Mesenchymal stem cell (in vitro differentiated cells and primary cell): ENCODE measurements at regions not wholly inside any gene's neighbourhood (a gene's known extent, or its start where the extent isn't known, plus 50 kb on each side); places are given as distances from the start of the nearest gene placed in this dataset.

Experiments
- DNase-seq: peaks from one replicate; pipeline ENCODE4 v3.0.0-alpha.2; 2013
- H2AFZ ChIP-seq: one replicate; pipeline ENCODE4 v1.6.1; 2013; ENCODE audit warnings: low read depth, mild to moderate bottlenecking, control low read depth, inconsistent platforms, low read length, moderate library complexity
- H2AK5ac ChIP-seq: 2 replicates; pipeline ENCODE4 v1.6.1; 2013; ENCODE audit warnings: low read length, moderate library complexity, mild to moderate bottlenecking, inconsistent platforms; ENCODE audit not compliant: severe bottlenecking
- H2BK120ac ChIP-seq: one replicate; pipeline ENCODE4 v1.6.1; 2013; ENCODE audit warnings: low read depth, mild to moderate bottlenecking, inconsistent platforms, low read length, moderate library complexity
- H2BK12ac ChIP-seq, 2 experiments: one replicate each; pipeline ENCODE4 v1.6.1; 2013; ENCODE audit warnings: inconsistent platforms in 2 of 2, low read length in 2 of 2, mild to moderate bottlenecking in 2 of 2, moderate library complexity in 2 of 2, control low read depth in 1 of 2
- H2BK15ac ChIP-seq: one replicate; pipeline ENCODE4 v1.6.1; 2013; ENCODE audit warnings: mild to moderate bottlenecking, low read depth, inconsistent platforms; ENCODE audit not compliant: poor library complexity, severe bottlenecking
- H2BK5ac ChIP-seq: 2 replicates; pipeline ENCODE4 v1.6.1; 2013; ENCODE audit warnings: low read depth, mild to moderate bottlenecking, low read length, control low read depth, inconsistent platforms; ENCODE audit not compliant: poor library complexity, severe bottlenecking
- H3K14ac ChIP-seq, 2 experiments: one replicate each; pipeline ENCODE4 v1.6.1; 2013; ENCODE audit warnings: inconsistent platforms in 2 of 2, low read length in 2 of 2, control low read depth in 1 of 2, mild to moderate bottlenecking in 1 of 2, moderate library complexity in 1 of 2
- H3K18ac ChIP-seq, 2 experiments: one replicate each; pipeline ENCODE4 v1.6.1; 2013; ENCODE audit warnings: inconsistent platforms in 2 of 2, low read length in 2 of 2, control low read depth in 1 of 2, low read depth in 1 of 2, mild to moderate bottlenecking in 1 of 2
- H3K23ac ChIP-seq, 2 experiments: one replicate each; pipeline ENCODE4 v1.6.1; 2013; ENCODE audit warnings: inconsistent platforms in 2 of 2, low read length in 2 of 2, mild to moderate bottlenecking in 2 of 2, moderate library complexity in 2 of 2, control low read depth in 1 of 2
- H3K27ac ChIP-seq: 2 replicates; pipeline ENCODE4 v1.5.1; 2013; ENCODE audit warnings: mild to moderate bottlenecking, moderate library complexity, low read length, control low read depth, inconsistent platforms; ENCODE audit not compliant: poor library complexity, severe bottlenecking
- H3K27me3 ChIP-seq, 2 experiments: 2 replicates each; pipeline versions ENCODE4 v1.6.1 to v1.7.0; 2013; ENCODE audit warnings: low read length in 2 of 2, mild to moderate bottlenecking in 2 of 2, moderate library complexity in 2 of 2, control low read depth in 1 of 2, inconsistent platforms in 1 of 2; ENCODE audit not compliant: control insufficient read depth in 1 of 2, insufficient read depth in 1 of 2
- H3K36me3 ChIP-seq, 2 experiments: 2 replicates each; pipeline versions ENCODE4 v1.6.1 to v1.7.0; 2013; ENCODE audit warnings: low read length in 2 of 2, control low read depth in 1 of 2, inconsistent platforms in 1 of 2, low read depth in 1 of 2, mild to moderate bottlenecking in 1 of 2; ENCODE audit not compliant: insufficient read depth in 2 of 2, control insufficient read depth in 1 of 2
- H3K4ac ChIP-seq, 2 experiments: one replicate each; pipeline ENCODE4 v1.6.1; 2013; ENCODE audit warnings: inconsistent platforms in 2 of 2, low read length in 2 of 2, mild to moderate bottlenecking in 2 of 2, moderate library complexity in 2 of 2, control low read depth in 1 of 2, low read depth in 1 of 2
- H3K4me1 ChIP-seq: 2 replicates; pipeline ENCODE4 v1.6.1; 2013; ENCODE audit warnings: low read depth, low read length, control low read depth; ENCODE audit not compliant: control insufficient read depth, insufficient read depth
- H3K4me2 ChIP-seq: 2 replicates; pipeline ENCODE4 v1.6.1; 2013; ENCODE audit warnings: low read length, mild to moderate bottlenecking, inconsistent platforms; ENCODE audit not compliant: poor library complexity, severe bottlenecking
- H3K4me3 ChIP-seq, 2 experiments: 2 replicates each; pipeline versions ENCODE4 v1.5.1 to v1.7.0; 2013; ENCODE audit warnings: low read length in 2 of 2, mild to moderate bottlenecking in 2 of 2, control low read depth in 1 of 2, low read depth in 1 of 2; ENCODE audit not compliant: insufficient read depth in 1 of 2
- H3K79me1 ChIP-seq: replicated peaks from 2 replicates; pipeline ENCODE4 v1.6.1; 2013; ENCODE audit warnings: mild to moderate bottlenecking, control low read depth, low read length, inconsistent platforms; ENCODE audit not compliant: poor library complexity, severe bottlenecking
- H3K9ac ChIP-seq: 2 replicates; pipeline ENCODE4 v1.7.0; 2013; ENCODE audit warnings: mild to moderate bottlenecking, low read length, moderate library complexity
- H3K9me3 ChIP-seq: 2 replicates; pipeline ENCODE4 v1.7.0; 2013; ENCODE audit warnings: mild to moderate bottlenecking, low read length; ENCODE audit not compliant: control insufficient read depth
- H4K8ac ChIP-seq: one replicate; pipeline ENCODE4 v1.6.1; 2013; ENCODE audit warnings: inconsistent platforms, mild to moderate bottlenecking, low read length, moderate library complexity
- H4K91ac ChIP-seq: one replicate; pipeline ENCODE4 v1.6.1; 2013; ENCODE audit warnings: mild to moderate bottlenecking, low read length, inconsistent platforms
- WGBS: methylation state at CpG from one replicate; pipeline ENCODE4 v1.1.7; 2013; ENCODE audit warnings: mixed read lengths; 5-methylcytosine and 5-hydroxymethylcytosine counted together

- Histone ChIP-seq H3K4ac (no peak overlapping the region), H2AFZ (no peak overlapping the region), H2AK5ac (no peak overlapping the region), H4K8ac (no peak overlapping the region), H3K27me3 (no peaks in the 10 kb centered on the region), H3K4me2 (no peak overlapping the region), H3K27ac (no peak overlapping the region), H3K9ac (no peak overlapping the region), H3K79me1 (no peaks in the 10 kb centered on the region), H2BK120ac (no peak overlapping the region), H3K18ac (no peak overlapping the region), H2BK5ac (no peak overlapping the region), H3K36me3 (no peaks in the 10 kb centered on the region), H3K14ac (no peak overlapping the region), H2BK15ac (no peak overlapping the region), H3K4me1 (no peaks in the 10 kb centered on the region), H3K4me3 (no peak overlapping the region), H2BK12ac (no peak overlapping the region), H3K9me3 (no peaks in the 10 kb centered on the region), H3K23ac (no peak overlapping the region), H4K91ac (no peak overlapping the region)
- 60% methylated on average over 1 of the region's 2 CpGs for WGBS
- peak; percentile 34 for DNase-seq
These were observed 432.8 kb upstream of the NR2F2 start for GRCh38 chr15:95897651-95898050.

- Histone ChIP-seq H3K4me3 (no peak overlapping the region), H3K18ac (no peak overlapping the region), H2BK5ac (no peak overlapping the region), H3K4me2 (no peak overlapping the region), H2AK5ac (no peak overlapping the region), H3K23ac (no peak overlapping the region), H3K79me1 (no peaks in the 10 kb centered on the region), H2AFZ (no peak overlapping the region), H2BK15ac (no peak overlapping the region), H3K27ac (no peak overlapping the region), H2BK12ac (no peak overlapping the region), H3K27me3 (no peaks in the 10 kb centered on the region), H3K14ac (no peak overlapping the region), H3K4me1 (no peaks in the 10 kb centered on the region), H3K4ac (no peak overlapping the region), H3K36me3 (no peaks in the 10 kb centered on the region), H3K9ac (no peak overlapping the region), H2BK120ac (no peak overlapping the region), H3K9me3 (no peaks in the 10 kb centered on the region), H4K8ac (no peak overlapping the region), H4K91ac (no peak overlapping the region)
- no peak for DNase-seq
- WGBS = 92% methylated on average over 1 of the region's 1 CpG
These were observed 431.7 kb upstream of the NR2F2 start for GRCh38 chr15:95898761-95899160.

GRCh38 chr15:95901271-95901670 lies 429.2 kb upstream of the NR2F2 start:
- no peaks in the 10 kb centered on the region for H3K4me1 ChIP-seq
- no peak overlapping the region for H2BK15ac ChIP-seq
- H4K91ac ChIP-seq = no peak overlapping the region
- no peaks in the 10 kb centered on the region for H3K27me3 ChIP-seq
- H3K9me3 ChIP-seq = no peaks in the 10 kb centered on the region
- H3K14ac ChIP-seq = no peak overlapping the region
- no peak for DNase-seq
- H3K4ac ChIP-seq = no peak overlapping the region
- 97% methylated on average over 5 of the region's 6 CpGs for WGBS
- H3K23ac ChIP-seq = no peak overlapping the region
- no peak overlapping the region for H2BK5ac ChIP-seq
- no peak overlapping the region for H4K8ac ChIP-seq
- no peak overlapping the region for H3K9ac ChIP-seq
- H3K36me3 ChIP-seq = no peaks in the 10 kb centered on the region
- no peak overlapping the region for H3K4me2 ChIP-seq
- H2BK12ac ChIP-seq = peak overlapping the region; percentile 8 to 29
- no peak overlapping the region for H2AFZ ChIP-seq
- H3K27ac ChIP-seq = no peak overlapping the region
- no peak overlapping the region for H3K4me3 ChIP-seq
- H2AK5ac ChIP-seq = no peak overlapping the region
- no peak overlapping the region for H3K18ac ChIP-seq
- no peak overlapping the region for H2BK120ac ChIP-seq
- no peaks in the 10 kb centered on the region for H3K79me1 ChIP-seq

GRCh38 chr15:95902606-95903005 lies 427.9 kb upstream of the NR2F2 start:
- Histone ChIP-seq H4K8ac (no peak overlapping the region), H3K4me1 (no peaks in the 10 kb centered on the region)

More at GRCh38 chr15:95902606-95903005, 427.9 kb upstream of the NR2F2 start:
- Histone ChIP-seq H2BK120ac (no peak overlapping the region), H2BK12ac (no peak overlapping the region), H3K36me3 (no peaks in the 10 kb centered on the region), H2BK15ac (no peak overlapping the region), H3K27ac (no peak overlapping the region), H3K4me2 (no peak overlapping the region), H3K23ac (no peak overlapping the region), H3K79me1 (no peaks in the 10 kb centered on the region), H3K27me3 (no peaks in the 10 kb centered on the region), H3K4me3 (no peak overlapping the region), H3K9me3 (no peaks in the 10 kb centered on the region), H2AK5ac (no peak overlapping the region), H2BK5ac (no peak overlapping the region), H3K4ac (no peak overlapping the region), H3K18ac (no peak overlapping the region), H2AFZ (no peak overlapping the region), H3K14ac (no peak overlapping the region), H3K9ac (no peak overlapping the region), H4K91ac (no peak overlapping the region)
- peak; percentile 42 for DNase-seq
- 11% methylated on average over 3 of the region's 3 CpGs for WGBS
